NB4 (cell line): ENCODE measurements at regions not wholly inside any gene's neighbourhood (a gene's known extent, or its start where the extent isn't known, plus 50 kb on each side); places are given as distances from the start of the nearest gene placed in this dataset.

Experiments used
- DNase-seq: peaks from one replicate; pipeline ENCODE4 v3.0.0; 2010; ENCODE audit warnings: low read depth
- H3K4me3 ChIP-seq: one replicate; pipeline ENCODE4 v1.5.1; 2011; ENCODE audit warnings: mild to moderate bottlenecking, low read depth, low read length, moderate library complexity
- CTCF ChIP-seq: IDR thresholded peaks from one replicate; pipeline ENCODE4 v1.5.1; 2012; ENCODE audit warnings: low read depth, low read length
- MAX ChIP-seq: IDR thresholded peaks from 2 replicates; pipeline ENCODE4 v1.6.1; 2011; ENCODE audit warnings: low read depth, low read length
- MYC ChIP-seq: IDR thresholded peaks from 2 replicates; pipeline ENCODE4 v1.6.1; 2011; ENCODE audit warnings: low read depth, low read length
- POLR2A ChIP-seq: IDR thresholded peaks from 2 replicates; pipeline ENCODE4 v1.6.1; 2011; ENCODE audit warnings: mild to moderate bottlenecking; ENCODE audit not compliant: insufficient read length; ENCODE audit errors: extremely low read depth

- DNase-seq: no peak
- TF ChIP-seq POLR2A: no peak
- no peak for TF ChIP-seq MYC
- TF ChIP-seq CTCF: no peak
- TF ChIP-seq MAX: no peak
- no peak overlapping the region for H3K4me3 ChIP-seq
Observed at GRCh38 chr11:15875393-15875792, 481.0 kb downstream of the SOX6 start.

- TF ChIP-seq MYC: no peak
- DNase-seq: no peak
- H3K4me3 ChIP-seq: no peak overlapping the region
Observed at GRCh38 chr11:15875943-15876342, 480.4 kb downstream of the SOX6 start.

GRCh38 chr11:15878756-15879155, 477.6 kb downstream of the SOX6 start:
- TF ChIP-seq POLR2A (no peak), MYC (no peak), MAX (no peak), CTCF (no peak)
- no peak overlapping the region for H3K4me3 ChIP-seq
- no peak for DNase-seq

- TF ChIP-seq MYC: no peak
- TF ChIP-seq MAX: no peak
- DNase-seq: no peak
- H3K4me3 ChIP-seq: no peak overlapping the region
Observed at GRCh38 chr11:15880291-15880690, 476.1 kb downstream of the SOX6 start.

GRCh38 chr11:15882876-15883454, 473.4 kb downstream of the SOX6 start:
- no peak for TF ChIP-seq CTCF
- TF ChIP-seq MYC: no peak
- no peak for TF ChIP-seq MAX
- no peak for TF ChIP-seq POLR2A
- H3K4me3 ChIP-seq: no peak overlapping the region
- DNase-seq: no peak

GRCh38 chr11:15883455-15883920, 472.9 kb downstream of the SOX6 start:
- no peak for TF ChIP-seq MYC
- no peak for TF ChIP-seq MAX
- TF ChIP-seq CTCF: no peak
- TF ChIP-seq POLR2A: no peak
- DNase-seq: no peak
- no peak overlapping the region for H3K4me3 ChIP-seq

GRCh38 chr11:15884141-15884540, 472.2 kb downstream of the SOX6 start:
- no peak for TF ChIP-seq CTCF
- no peak for TF ChIP-seq MYC
- TF ChIP-seq MAX: no peak
- TF ChIP-seq POLR2A: no peak
- DNase-seq: no peak
- H3K4me3 ChIP-seq: no peak overlapping the region
